ENCODE measurements at regions not wholly inside any gene's neighbourhood (a gene's known extent, or its start where the extent isn't known, plus 50 kb on each side); places are given as distances from the start of the nearest gene placed in this dataset.

DNA sequence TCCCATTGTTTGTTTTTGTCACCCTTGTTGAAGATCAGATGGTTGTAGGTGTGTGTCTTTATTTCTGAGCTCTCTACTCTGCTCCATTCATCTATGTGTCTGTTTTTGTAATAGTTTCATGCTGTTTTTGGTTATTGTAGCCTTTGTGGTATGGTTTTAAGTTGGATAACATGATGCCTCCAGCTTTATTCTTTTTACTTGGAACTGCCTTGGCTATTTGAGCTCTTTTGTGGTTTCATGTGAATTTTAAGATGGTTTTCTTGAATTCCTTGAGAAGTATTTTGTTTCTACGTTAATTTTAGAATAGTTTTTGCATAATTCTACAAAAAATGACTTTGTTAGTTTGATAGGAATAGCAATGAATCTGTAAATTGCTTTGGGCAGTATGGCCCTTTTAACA, 170.0 kb upstream of the IGFBP3 start:
- no peaks in the 10 kb centered on the region for H3K79me1 ChIP-seq (ENCODE audit: low read depth in 1 of 2, low read length in 2 of 2)
- BruUV-seq (replicated peaks) = no TSS peak

More for the DNA sequence above, 170.0 kb upstream of the IGFBP3 start:
- dilution Hi-C loops (cut with HindIII; ENCODE audit: low sequenced_read_pairs, unreplicated experiment) (no loop called here), in situ Hi-C loops (cut with MboI; ENCODE audit: low sequenced_read_pairs) (no loop called here), intact Hi-C loops (cut with micrococcal nuclease) (no loop called here)
- H3K4ac ChIP-seq (ENCODE audit: low read depth, low read length) = no peak overlapping the region
- POLR2A ChIA-PET (ENCODE audit: unreplicated experiment) = no interaction called here
- no peaks in the 10 kb centered on the region for H4K20me1 ChIP-seq (ENCODE audit: insufficient read depth, low read length)
- no peak overlapping the region for H2AK5ac ChIP-seq (ENCODE audit: low read depth, low read length)
- no peak overlapping the region for H3K27ac ChIP-seq (ENCODE audit: insufficient read depth, low read length)
- H3K27me3 ChIP-seq (ENCODE audit: control insufficient read depth, insufficient read depth, low read length) = no peaks in the 10 kb centered on the region
- no peaks in the 10 kb centered on the region for H3K9me3 ChIP-seq (ENCODE audit: control insufficient read depth, insufficient read depth, low read length)
- no peak overlapping the region for H4K5ac ChIP-seq (ENCODE audit: low read depth, low read length)
- H2BK5ac ChIP-seq (ENCODE audit: low read depth, low read length, poor library complexity, severe bottlenecking) = no peak overlapping the region
- H2BK20ac ChIP-seq (ENCODE audit: low read depth, low read length) = no peak overlapping the region
- no peak overlapping the region for H3K56ac ChIP-seq (ENCODE audit: extremely low read depth, insufficient read depth, low read length)
- H3K9ac ChIP-seq (ENCODE audit: low read depth, low read length) = no peak overlapping the region
- ATAC-seq (ENCODE audit: low read depth) (no peak), DNase-seq (no peak)
- WGBS, 2 experiments (ENCODE audit: extremely low coverage in 2 of 2, insufficient read length in 1 of 2) = no CpG with 5 or more reads among the region's 1 CpG
- TF ChIP-seq RAD21 (IDR thresholded peaks at IDR 0.05; ENCODE audit: low read length) = no peak
- no peak overlapping the region for H3K4me3 ChIP-seq (ENCODE audit: insufficient read depth, low read depth, low read length)
- no peak overlapping the region for H3K14ac ChIP-seq (replicated peaks; ENCODE audit: low read depth, low read length)
- no peak overlapping the region for H3K18ac ChIP-seq (ENCODE audit: low read depth, low read length)
- CTCF ChIA-PET = no interaction called here
- H3K4me1 ChIP-seq (ENCODE audit: control insufficient read depth, insufficient read depth, low read length) = no peaks in the 10 kb centered on the region
- H3K23ac ChIP-seq (ENCODE audit: low read depth, low read length) = no peak overlapping the region
- no peak overlapping the region for H2BK120ac ChIP-seq (ENCODE audit: low read depth, low read length)
- no peak overlapping the region for H3K4me2 ChIP-seq (ENCODE audit: low read depth, low read length)
- H3K36me3 ChIP-seq (ENCODE audit: control insufficient read depth, insufficient read depth, low read length) = no peaks in the 10 kb centered on the region
- H3K9me1 ChIP-seq (ENCODE audit: insufficient read depth, low read length) = no peaks in the 10 kb centered on the region
- no peak overlapping the region for H2AK9ac ChIP-seq (replicated peaks; ENCODE audit: low read depth, low read length, poor library complexity)
- H4K91ac ChIP-seq (ENCODE audit: insufficient read depth, low read depth, low read length) = no peak overlapping the region
- H2AFZ ChIP-seq (replicated peaks; ENCODE audit: low read length, poor library complexity) = no peak overlapping the region
- H2BK15ac ChIP-seq (ENCODE audit: low read depth, low read length) = no peak overlapping the region
- H4K8ac ChIP-seq (ENCODE audit: low read depth in 2 of 2, low read length in 2 of 2) = no peak overlapping the region

All from IMR-90 (cell line).